Neural cell (in vitro differentiated cells): ENCODE measurements at regions not wholly inside any gene's neighbourhood (a gene's known extent, or its start where the extent isn't known, plus 50 kb on each side); places are given as distances from the start of the nearest gene placed in this dataset.

Experiments
- CTCF ChIP-seq: fragments of 450-650 bp; IDR thresholded peaks from 2 replicates; pipeline ENCODE4 v1.5.1; 2014; ENCODE audit warnings: antibody characterized with exemption, mild to moderate bottlenecking, moderate library complexity; ENCODE audit not compliant: poor library complexity, severe bottlenecking
- EP300 ChIP-seq: fragments of 450-650 bp; conservative IDR thresholded peaks from 2 replicates; pipeline ENCODE4 v1.6.1; 2014; ENCODE audit warnings: antibody characterized with exemption, mild to moderate bottlenecking, moderate library complexity; ENCODE audit not compliant: poor library complexity, severe bottlenecking
- RAD21 ChIP-seq: fragments of 450-650 bp; conservative IDR thresholded peaks from 2 replicates; pipeline ENCODE4 v1.6.1; 2014; ENCODE audit warnings: antibody characterized with exemption, mild to moderate bottlenecking, moderate library complexity
- REST ChIP-seq: IDR thresholded peaks from 2 replicates; pipeline ENCODE4 v1.6.1; 2012; ENCODE audit warnings: borderline replicate concordance

DNA sequence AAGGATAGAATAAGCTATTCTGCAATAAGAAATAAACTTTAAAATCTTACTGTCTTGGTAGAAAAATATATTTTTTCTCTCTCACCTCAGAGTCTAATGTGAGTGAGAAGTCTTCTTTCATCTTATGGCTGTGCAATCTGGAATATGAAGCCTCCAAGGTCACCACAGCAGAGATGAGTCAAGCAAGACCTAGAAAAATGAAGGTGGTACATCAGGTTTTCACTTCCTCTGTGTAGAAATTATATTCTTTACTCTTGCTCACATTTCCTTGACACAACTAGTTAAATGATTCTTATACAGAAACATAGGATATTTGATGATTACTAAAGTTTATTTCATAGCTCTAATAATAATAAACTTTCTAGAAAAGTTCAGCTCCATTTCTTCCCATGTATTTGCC is 211.4 kb downstream of the CXXC4 start:
- TF ChIP-seq CTCF (no peak), RAD21 (no peak), REST (no peak), EP300 (no peak)
